ENCODE measurements at regions not wholly inside any gene's neighbourhood (a gene's known extent, or its start where the extent isn't known, plus 50 kb on each side); places are given as distances from the start of the nearest gene placed in this dataset.
"Not testable (repeated sequence)": the region's sequence is repeated elsewhere in the genome, so short reads cannot be mapped to it uniquely, and the experiment has no call there.

DNA sequence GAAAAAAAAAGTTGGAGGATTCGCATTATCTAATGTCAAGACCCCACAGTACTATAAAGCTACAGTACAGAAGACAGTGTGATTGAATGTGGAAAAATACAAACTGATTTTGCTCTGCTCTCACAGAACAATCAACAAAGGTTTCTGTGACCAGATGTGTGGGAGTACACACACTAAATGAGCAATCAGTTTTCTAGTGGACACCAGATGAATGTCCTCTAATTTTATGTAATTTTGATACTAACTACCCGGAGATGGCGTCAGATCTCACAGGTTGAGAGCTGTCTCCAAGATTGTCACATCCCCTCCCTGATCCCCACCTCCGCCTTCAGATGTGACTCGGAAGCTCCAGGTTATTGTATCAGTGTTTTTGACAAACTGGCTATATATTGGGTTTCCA is 81.9 kb upstream of the HUWE1 start:
- H3K4me3 ChIP-seq (ENCODE audit: low read depth, poor library complexity, severe bottlenecking) = no peak overlapping the region
- TF ChIP-seq POLR2A (IDR thresholded peaks at IDR 0.05) = no peak
- TF ChIP-seq, protein P1, sequence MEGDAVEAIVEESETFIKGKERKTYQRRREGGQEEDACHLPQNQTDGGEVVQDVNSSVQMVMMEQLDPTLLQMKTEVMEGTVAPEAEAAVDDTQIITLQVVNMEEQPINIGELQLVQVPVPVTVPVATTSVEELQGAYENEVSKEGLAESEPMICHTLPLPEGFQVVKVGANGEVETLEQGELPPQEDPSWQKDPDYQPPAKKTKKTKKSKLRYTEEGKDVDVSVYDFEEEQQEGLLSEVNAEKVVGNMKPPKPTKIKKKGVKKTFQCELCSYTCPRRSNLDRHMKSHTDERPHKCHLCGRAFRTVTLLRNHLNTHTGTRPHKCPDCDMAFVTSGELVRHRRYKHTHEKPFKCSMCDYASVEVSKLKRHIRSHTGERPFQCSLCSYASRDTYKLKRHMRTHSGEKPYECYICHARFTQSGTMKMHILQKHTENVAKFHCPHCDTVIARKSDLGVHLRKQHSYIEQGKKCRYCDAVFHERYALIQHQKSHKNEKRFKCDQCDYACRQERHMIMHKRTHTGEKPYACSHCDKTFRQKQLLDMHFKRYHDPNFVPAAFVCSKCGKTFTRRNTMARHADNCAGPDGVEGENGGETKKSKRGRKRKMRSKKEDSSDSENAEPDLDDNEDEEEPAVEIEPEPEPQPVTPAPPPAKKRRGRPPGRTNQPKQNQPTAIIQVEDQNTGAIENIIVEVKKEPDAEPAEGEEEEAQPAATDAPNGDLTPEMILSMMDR (IDR thresholded peaks at IDR 0.05) = no peak
- 86 to 92% methylated on average over 5 of the region's 5 CpGs for WGBS, 2 donors
- no peak for DNase-seq (ENCODE audit: low spot score in 2 of 2)
- intact Hi-C loops (cut with DNase I; ENCODE audit: low total_unique reads) = no loop called here

DNA sequence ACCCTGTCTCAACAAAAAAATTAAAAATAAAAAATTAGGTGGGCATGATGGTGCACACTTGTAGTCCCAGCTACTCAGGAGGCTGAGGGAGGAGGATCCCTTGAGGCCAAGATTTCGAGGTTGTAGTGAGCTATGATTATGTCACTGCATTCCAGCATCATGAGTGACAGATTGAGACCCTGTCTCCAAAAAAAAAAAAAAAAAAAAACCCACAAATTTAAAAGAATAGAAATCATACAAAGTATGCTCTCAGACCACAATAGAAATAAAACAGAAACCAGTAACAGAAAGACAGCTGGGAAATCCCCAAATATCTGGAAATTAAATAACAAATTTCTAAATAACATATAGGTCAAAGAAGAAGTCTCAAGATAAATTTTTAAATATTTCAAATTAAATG is 81.0 kb upstream of the HUWE1 start:
- intact Hi-C loops (cut with DNase I; ENCODE audit: low total_unique reads) = no loop called here
- H3K4me3 ChIP-seq (ENCODE audit: low read depth, poor library complexity, severe bottlenecking) = no peak overlapping the region
- no peak for DNase-seq (ENCODE audit: low spot score in 2 of 2)
- TF ChIP-seq POLR2A (IDR thresholded peaks at IDR 0.05) = no peak
- TF ChIP-seq, protein P1 (IDR thresholded peaks at IDR 0.05) = no peak
- 0 to 73% methylated on average over 1 of the region's 1 CpG for WGBS, 2 donors

DNA sequence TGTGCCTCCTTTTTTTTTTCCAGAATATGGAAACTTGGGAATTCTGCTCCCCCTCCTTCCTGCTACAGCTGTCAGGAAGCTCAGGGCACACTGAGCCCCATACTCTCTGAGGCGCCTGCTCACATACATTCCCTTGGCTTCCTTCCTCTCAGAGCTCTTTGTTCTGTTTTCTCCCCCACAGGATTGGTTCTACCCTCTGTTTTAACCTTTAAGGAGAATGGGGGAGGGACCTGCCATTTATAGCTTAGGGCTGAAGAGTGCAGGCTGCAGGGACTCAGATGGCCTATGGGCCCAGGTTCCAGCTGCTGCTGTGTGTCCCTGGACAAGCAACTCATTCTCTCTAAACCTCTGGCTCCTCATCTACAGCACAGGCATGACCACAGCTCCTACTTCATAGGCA is 70.7 kb upstream of the HUWE1 start:
- DNase-seq (ENCODE audit: low spot score in 2 of 2); H3K4me3 ChIP-seq (ENCODE audit: low read depth, poor library complexity, severe bottlenecking); intact Hi-C loops (cut with DNase I; ENCODE audit: low total_unique reads): not testable (repeated sequence)
- WGBS, 2 donors = 50 to 56% methylated on average over 1 of the region's 1 CpG

- no peak for DNase-seq (ENCODE audit: low spot score in 2 of 2)
Observed at GRCh38 chrX:53746718-53747117, 60.2 kb upstream of the HUWE1 start.

GRCh38 chrX:53743244-53743643 is 56.7 kb upstream of the HUWE1 start:
- WGBS, 2 donors = 56 to 67% methylated on average over 1 of the region's 1 CpG
- intact Hi-C loops (cut with DNase I; ENCODE audit: low total_unique reads) = no loop called here

More at GRCh38 chrX:53746718-53747117, 60.2 kb upstream of the HUWE1 start:
- no peak for TF ChIP-seq POLR2A (IDR thresholded peaks at IDR 0.05)
- TF ChIP-seq, protein P1 (IDR thresholded peaks at IDR 0.05) = no peak
- WGBS, 2 donors = 9 to 33% methylated on average over 1 of the region's 1 CpG
- H3K4me3 ChIP-seq (ENCODE audit: low read depth, poor library complexity, severe bottlenecking) = no peak overlapping the region
- intact Hi-C loops (cut with DNase I; ENCODE audit: low total_unique reads) = no loop called here

GRCh38 chrX:53738370-53738906 is 51.9 kb upstream of the HUWE1 start:
- TF ChIP-seq, protein P1 (IDR thresholded peaks at IDR 0.05) = no peak
- TF ChIP-seq POLR2A (IDR thresholded peaks at IDR 0.05) = no peak

More at GRCh38 chrX:53743244-53743643, 56.7 kb upstream of the HUWE1 start:
- TF ChIP-seq, protein P1 (IDR thresholded peaks at IDR 0.05) = no peak
- TF ChIP-seq POLR2A (IDR thresholded peaks at IDR 0.05) = no peak
- DNase-seq (ENCODE audit: low spot score in 2 of 2) = no peak
- H3K4me3 ChIP-seq (ENCODE audit: low read depth, poor library complexity, severe bottlenecking) = no peak overlapping the region

More at GRCh38 chrX:53738370-53738906, 51.9 kb upstream of the HUWE1 start:
- 89 to 94% methylated on average over 4 of the region's 4 CpGs for WGBS, 2 donors
- intact Hi-C loops (cut with DNase I; ENCODE audit: low total_unique reads) = no loop called here
- H3K4me3 ChIP-seq (ENCODE audit: low read depth, poor library complexity, severe bottlenecking) = no peak overlapping the region
- DNase-seq (ENCODE audit: low spot score in 2 of 2) = no peak

Measured in lower leg skin (tissue), 4 donors.